ENCODE measurements at regions not wholly inside any gene's neighbourhood (a gene's known extent, or its start where the extent isn't known, plus 50 kb on each side); places are given as distances from the start of the nearest gene placed in this dataset.
A peak's percentile ranks its signal among the peaks of the same experiment; 100 is the strongest.
"Not testable (repeated sequence)": the region's sequence is repeated elsewhere in the genome, so short reads cannot be mapped to it uniquely, and the experiment has no call there.

DNA sequence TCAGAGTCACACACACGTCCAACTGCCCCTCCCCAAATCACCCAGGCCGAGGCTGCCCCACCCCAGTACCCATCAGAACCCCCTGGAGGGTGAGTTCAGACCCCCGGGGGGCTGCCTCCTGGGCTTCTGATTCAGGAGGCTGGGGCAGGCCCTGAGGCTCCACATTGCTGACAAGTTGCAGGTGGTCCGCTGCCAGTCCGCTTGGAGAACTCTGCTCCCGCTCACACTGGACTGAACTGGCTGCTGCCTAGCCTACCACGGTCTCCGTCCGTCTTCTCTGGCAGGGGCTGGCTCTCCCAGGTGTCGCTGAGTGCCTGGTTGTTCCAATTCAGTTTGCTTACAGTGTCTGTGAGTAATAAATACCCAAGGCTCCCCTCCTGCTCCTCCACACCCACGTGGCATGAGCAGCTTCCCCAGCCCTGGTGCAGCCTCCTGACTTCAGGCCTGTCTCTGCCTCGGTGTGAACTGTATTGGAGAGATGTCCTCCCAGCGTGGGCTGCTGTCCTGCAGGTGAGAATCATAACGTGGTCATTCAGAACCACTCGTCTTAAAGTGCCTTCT is 163.4 kb downstream of the LAT start:
- DNase-seq (ENCODE audit: extremely low read depth in 1 of 11, low read depth in 9 of 11, low spot score in 4 of 11): no peak

DNA sequence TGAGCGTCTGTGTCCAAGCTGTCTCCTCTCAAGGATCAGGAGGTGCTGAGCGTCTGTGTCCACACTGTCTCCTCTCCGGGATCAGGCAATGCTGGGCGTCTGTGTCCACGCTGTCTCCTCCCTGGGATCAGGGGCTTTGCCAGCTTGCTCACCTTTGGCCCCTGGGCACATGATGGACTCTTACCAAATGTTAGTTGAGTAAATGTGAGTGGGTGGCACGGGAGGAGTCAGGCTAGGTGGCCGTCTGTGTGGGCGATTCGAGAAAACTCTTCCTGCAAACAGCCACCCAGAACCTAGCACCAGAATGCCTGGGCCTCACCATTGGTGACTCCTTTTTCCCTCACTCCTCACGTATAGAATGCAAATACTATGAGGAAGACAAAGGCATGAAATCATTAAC is 162.9 kb downstream of the LAT start:
- not testable (repeated sequence) for DNase-seq (ENCODE audit: extremely low read depth in 1 of 11, low read depth in 9 of 11, low spot score in 4 of 11)

DNA sequence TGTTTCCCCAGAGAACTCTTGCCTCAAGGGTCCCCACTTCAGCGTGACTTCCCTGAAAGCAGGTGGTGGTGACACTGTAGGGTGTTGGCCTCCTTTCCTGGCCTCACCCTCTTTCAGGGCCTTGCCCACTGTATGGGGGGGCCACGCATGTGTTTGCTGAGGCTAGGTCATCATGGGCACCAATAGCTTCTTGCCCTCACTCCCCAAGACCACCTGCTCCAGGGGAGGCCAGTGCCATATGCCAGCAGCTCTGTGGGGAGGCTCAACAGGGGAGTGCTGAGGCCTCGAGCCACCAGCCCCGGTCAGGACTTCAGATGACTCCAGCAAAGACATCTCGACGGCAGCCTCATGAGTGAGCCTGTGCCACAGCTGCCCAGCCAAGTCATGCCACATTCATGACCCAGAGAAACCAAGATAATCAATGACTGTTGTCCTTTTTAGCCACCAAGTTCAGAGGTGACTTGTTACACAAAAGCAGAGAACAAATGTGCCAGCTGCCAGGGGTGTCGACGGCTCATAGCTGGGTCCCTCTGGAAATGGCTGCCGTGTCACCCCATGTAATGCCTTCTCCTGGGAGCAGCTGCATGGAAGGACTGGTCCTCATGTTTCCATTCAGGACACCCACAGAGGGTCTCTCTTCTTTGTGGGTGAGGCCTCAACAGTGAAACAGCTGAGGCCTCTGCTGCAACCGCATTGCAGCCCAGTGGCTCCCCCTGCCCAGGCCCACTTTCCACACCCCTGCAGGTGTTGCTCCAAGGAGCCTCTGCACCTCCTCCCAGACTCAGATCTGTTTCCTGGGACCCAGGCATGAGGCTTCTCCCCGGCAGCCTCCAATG is 162.2 kb downstream of the LAT start:
- not testable (repeated sequence) for DNase-seq (ENCODE audit: extremely low read depth in 1 of 11, low read depth in 9 of 11, low spot score in 4 of 11)

DNA sequence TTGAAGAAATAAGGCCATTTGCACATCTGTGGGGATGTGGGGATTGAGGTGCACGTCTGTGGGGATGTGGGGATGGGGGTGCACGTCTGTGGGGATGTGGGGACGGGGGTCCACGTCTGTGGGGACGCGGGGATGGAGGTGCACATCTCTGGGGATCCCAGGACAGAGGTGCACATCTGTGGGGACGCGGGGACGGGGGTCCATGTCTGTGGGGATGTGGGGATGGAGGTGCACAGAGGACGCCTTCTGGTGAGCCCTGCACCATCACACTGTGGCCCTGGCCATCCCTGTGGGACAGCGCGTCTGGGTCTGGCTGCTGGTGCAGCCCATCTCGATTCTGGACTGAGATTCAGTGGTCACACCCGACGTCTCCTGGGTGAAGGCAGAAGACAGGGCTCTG is 161.4 kb downstream of the LAT start:
- DNase-seq (ENCODE audit: extremely low read depth in 1 of 11, low read depth in 9 of 11, low spot score in 4 of 11): no peak

DNA sequence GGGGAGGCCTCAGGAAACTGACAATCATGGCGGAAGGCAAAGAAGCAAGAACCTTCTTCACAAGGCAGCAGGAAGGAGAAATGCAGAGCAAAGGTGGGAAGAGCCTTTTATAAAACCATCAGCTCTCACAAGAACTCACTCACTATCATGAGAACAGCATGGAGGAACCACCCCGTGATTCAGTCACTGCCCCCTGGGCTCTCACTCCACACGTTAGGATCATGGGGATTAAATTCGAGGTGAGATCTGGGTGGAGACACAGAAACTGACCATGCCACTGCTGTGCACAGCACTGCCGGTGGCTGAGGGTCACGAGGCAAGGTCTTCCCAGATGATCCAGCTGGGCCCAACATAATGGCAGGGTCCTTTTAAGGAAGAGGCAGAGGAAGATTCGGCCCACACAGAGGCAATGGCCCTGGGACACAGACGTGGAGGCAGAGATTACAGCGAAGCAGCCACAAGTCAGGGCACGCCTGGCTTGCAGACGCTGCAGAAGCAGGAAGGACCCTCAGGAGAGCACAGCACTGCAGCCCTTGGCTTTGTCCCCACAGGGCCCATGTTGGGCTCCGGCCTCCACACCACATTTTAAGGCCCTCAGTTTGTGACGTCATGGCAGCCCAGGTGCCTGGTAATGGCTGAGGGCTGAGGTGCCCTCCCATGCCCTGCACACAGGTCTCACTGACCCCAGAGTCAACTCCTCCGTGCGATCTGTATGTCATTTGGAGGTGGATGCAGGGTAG is 160.8 kb downstream of the LAT start:
- DNase-seq (ENCODE audit: extremely low read depth in 1 of 11, low read depth in 9 of 11, low spot score in 4 of 11): not testable (repeated sequence)

DNA sequence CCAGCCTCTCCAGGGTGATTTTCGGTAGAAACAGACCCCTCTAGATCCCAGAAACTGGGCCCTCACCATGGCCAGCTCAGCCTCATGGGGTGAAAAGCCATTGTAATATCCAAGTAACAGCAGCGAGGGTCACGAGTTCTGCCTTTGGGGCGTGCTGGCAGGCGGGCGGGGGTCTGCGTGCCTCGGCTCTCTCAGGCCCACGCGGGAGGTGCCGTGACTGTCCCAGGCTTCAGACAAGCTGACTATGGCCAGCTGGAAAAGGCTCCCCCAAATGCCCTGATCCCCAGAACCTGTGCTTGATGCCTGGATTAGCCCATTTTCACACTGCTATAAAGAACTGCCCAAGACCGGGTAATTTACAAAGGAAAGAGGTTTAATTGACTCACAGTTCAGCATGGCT is 160.2 kb downstream of the LAT start:
- not testable (repeated sequence) for DNase-seq (ENCODE audit: extremely low read depth in 1 of 11, low read depth in 9 of 11, low spot score in 4 of 11)

DNA sequence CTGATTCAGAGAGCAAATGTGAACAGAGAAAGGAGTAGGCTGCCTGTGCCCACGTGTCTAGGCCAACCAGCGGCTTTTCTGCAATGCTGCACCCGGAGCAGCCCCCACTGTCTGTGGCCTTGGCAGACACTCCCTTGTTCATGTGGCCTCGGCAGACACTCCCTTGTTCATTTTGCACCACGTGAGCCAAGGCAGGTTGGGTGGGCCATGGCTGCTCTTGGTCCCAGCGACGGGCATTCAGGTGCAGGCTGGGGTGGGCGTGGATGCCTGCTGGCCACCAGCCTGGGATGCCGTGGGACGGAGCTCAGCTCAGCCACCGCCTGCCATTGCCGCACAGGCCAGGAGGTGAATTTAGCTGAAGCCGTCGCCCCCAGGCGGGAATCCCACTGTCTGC is 159.8 kb downstream of the LAT start:
- DNase-seq (ENCODE audit: extremely low read depth in 1 of 11, low read depth in 9 of 11, low spot score in 4 of 11): not testable (repeated sequence)

DNA sequence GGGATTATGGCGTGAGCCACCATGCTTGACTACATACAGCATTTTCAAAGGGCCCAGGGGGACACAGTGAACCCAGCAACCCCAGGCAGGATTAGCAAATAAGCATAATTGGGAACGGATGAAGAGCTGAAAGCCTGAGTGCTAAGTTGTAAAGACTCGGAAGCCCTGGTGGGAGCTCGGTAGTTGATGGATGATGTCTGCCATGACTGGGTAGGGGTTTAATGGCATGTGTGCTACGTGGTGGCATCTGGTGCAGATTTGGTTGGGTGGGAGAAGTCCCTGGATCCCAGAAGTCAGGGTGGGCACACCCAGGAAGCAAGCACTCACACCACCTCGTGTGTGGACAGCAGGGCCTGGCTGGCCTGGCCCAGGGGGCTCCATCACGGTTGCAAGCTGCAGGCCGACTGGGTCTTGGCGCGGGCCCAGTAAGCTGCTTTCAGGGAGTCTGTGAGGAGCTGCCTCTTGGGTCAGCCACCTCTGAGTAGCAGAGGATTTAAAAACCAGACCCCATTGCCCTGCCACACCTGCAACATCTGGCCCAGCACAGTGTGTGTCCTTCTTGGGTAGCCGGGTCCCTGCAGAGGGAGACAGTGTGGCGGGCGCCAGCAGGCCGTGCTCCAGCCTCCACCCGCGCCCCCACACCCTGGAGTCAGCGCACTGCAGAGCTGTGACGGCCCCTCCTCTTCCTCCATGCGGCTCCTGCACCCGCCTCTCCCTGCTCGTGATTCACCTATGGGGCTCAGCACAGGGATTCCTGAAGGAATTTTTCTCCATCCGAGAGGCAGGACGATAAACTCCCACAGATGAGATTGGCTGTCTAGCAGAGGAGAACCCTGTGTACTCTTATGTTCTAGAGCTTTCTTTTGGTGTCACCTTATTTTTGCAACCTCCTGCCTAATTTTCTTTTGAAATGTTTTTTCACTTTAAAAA is 159.2 kb downstream of the LAT start:
- not testable (repeated sequence) for DNase-seq (ENCODE audit: extremely low read depth in 1 of 11, low read depth in 9 of 11, low spot score in 4 of 11)

DNA sequence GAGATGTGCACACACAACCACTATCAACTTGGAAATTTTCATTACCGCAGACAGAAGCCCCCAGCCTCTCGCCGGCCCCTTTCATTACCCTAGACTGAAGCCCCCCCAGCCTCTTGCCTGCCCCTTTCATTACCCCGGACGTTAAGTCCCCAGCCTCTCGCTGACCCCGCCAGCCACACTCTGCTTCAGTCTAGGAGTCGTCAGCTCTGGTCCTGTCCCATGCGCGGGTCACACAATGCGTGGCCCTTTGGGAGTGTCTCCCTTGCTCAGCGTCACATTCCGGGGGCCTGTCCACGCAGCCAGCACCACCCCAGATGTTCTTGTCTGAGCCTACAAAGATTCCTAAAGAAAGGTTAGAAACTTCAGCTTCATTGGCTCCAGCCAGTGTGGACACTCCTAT is 157.7 kb downstream of the LAT start:
- not testable (repeated sequence) for DNase-seq (ENCODE audit: extremely low read depth in 1 of 11, low read depth in 9 of 11, low spot score in 4 of 11)

DNA sequence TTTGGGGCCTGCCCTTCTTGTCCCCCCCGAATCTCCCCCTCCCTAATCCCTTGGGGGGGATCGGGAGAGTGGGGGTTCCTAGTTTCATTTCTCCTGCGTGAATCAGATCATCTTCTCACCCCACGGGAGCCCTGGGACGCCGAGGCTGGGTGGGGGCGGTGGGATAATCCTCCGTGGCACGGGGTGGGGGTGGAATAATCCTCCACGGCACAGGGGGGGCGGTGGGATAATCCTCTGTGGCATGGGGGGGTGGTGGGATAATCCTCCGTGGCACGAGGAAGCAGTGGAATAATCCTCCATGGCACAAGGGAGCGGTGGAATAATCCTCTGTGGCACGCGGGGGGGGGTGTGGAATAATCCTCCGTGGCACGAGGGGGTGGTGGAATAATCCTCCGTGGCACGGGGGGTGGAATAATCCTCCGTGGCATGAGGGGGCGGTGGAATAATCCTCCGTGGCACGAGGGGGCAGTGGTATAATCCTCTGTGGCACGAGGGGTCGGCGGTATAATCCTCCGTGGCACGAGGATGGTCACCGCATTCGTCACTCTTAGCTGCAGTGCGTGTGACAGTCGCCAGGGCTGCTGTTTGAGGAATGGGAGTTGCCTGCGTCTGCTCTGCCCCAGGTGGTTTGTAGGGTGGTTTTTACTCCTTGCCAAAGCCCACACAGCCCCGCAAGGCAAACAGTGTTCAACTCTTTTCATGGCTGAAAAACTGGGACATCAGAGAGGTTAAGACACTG is 156.9 kb downstream of the LAT start:
- DNase-seq (ENCODE audit: extremely low read depth in 1 of 11, low read depth in 9 of 11, low spot score in 4 of 11): no peak

DNA sequence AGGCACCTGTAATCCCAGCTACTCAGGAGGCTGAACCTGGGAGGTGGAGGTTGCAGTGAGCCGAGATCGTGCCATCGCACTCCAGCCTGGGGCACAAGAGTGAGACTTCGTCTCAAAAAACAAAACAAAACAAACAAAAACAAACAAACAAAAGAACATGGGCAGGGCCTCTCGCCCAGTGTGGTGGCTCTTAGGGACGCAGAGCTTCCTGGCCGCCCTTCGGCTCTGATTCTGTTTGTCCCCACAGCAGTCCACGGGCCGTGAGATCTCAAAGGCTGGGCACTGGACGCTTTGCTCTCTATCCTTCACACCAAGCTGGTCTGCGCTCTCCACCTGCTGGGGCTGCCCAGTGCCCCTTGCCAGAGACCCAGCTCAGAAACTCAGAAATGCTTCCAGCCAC is 156.3 kb downstream of the LAT start:
- not testable (repeated sequence) for DNase-seq (ENCODE audit: extremely low read depth in 1 of 11, low read depth in 9 of 11, low spot score in 4 of 11)

DNA sequence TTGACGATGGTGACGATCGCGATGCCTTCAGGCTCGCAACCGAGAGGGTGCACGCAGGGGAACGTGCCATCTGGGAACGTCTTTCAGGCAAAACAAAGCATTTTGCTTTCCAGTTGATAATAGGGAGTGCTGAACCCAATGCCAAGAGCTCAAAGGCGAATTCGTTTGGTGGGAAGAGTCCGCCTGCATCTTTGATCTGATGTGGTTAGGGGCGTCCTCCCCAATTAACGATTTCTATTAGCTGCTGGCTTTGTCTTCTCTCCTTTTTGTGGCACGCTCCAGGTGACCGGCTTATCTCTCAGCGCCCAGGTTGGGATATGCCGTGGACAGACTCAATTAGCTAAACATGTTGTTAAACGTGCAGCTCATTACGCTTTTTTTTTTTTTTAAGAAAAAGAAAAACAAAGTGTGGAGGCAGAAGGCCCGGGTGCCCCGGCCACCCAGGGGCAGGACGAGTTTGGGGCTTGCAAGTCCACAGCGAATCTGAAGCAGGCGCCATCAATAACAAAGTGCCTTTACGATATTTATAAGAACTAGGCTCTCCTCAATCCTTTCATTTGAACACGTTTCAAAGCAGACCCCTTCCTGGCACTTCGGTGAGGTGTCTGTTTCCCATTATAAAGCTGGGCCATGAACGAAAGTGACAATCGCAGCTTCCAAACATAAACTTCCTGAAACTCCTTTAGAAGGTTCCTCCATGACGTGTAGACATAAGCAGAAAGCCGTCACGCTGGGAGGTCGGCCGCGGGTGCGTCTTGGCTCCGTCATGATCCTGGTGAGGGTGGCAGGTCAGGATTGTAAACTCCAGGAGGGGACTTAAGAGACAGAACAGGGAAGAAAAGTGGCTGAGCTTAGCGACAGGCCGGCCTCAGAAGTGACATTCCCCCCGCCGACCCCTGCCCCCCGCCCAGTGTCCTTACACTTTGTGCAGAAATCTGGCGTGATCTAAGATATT is 155.3 kb downstream of the LAT start:
- not testable (repeated sequence) for DNase-seq (ENCODE audit: extremely low read depth in 1 of 11, low read depth in 9 of 11, low spot score in 4 of 11)

DNA sequence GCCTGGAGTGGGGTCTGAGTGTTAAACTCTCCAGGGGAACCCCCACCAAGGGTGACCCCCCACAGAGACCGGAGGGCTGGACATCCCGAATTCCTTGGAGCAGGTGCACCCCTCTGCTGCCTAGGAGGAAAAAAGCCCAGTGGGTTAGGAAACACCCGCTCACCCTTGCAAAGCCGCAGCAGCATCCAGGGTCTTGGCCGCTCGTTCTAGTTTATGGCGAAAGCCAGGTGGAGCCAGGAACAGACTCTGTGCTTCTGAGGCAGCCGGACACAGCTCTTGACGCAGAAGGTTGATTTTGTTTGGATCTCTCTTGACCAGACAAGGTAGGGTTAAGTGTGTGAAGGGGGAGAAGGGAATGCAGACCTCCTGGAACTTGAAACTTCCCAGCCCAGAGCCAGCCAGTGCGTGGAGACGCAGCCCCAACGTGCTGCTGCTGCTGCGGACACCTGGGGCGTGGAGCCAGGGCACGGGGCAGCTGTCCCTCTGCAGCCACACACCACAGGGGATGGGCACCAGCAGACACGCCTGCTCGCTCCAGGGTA is 154.5 kb downstream of the LAT start:
- DNase-seq (ENCODE audit: extremely low read depth in 1 of 11, low read depth in 9 of 11, low spot score in 4 of 11): peak in 1 of 11 donors; percentile 28

DNA sequence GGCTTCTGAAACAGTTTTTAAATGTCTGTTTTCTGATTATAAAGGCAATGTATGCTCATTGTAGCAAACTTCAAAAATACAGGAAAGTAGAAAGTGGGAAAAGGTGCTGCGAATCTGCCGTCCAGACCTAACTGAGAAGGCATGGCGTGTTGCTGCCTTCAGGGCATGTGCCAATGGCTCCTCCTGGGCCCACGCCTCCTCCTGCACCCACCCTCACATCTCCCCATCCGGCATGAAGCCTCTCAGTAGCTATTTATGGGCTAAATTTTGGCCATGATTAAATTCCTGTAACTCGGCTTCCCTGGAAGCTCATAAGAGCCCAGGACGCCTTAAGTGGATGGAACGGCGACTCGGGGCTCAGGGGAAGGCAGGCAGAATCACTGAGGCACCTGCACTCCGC is 153.8 kb downstream of the LAT start:
- DNase-seq (ENCODE audit: extremely low read depth in 1 of 11, low read depth in 9 of 11, low spot score in 4 of 11): not testable (repeated sequence)

DNA sequence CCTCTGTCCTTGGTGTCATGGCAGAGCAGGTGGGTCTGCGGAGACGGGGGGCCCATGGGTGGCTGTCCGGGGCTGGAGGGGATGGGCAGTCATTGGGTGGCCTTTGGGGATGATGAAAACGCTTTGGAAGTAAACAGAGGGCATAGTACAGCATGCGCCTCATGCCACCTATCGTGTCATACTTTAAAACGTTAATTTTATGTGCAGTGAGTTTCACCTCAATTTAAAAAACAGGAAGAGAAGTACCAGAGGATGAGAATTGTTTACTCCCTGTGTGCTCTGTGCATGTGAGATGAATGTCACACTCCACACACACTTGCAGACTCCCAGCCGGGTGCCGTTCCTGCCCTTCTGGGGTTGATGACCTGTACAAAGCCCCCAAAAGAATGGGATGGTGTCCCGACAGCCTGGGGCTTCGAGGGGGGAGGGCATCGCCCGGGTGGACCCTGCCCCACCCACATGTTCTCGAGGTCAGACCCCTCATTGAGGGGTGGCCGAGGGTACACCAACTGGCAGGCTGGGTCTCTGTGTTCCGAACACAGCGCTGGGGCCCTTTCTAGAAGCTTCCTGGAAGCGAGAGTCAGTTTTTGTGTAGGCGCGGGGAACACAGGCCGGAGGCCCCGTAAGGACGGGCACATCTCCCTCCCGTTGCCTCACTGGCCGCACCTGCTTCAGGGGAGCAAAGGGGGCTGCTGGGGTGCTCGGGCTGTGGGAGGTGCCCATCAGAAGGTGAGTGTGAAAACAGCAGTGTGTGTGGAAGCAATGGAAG is 153.2 kb downstream of the LAT start:
- not testable (repeated sequence) for DNase-seq (ENCODE audit: extremely low read depth in 1 of 11, low read depth in 9 of 11, low spot score in 4 of 11)

DNA sequence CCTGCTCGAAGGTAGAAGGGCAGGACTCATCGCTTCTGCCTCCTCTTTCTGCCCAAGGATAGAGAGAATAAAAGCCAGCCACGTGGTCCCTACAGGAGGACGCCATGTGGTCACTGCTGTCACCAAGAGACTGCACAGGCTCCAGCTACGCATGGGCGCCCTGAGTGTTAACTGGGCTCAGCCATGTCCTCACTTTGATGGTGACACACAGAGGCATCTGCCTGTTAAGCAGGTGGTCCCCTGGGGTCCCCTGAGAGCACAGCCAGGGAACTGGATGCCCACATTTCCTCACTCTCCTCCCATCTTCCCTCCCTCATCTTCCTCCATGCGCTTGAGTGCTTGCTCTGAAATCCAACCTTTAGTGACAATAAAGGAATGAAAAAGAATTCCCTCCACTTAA is 152.6 kb downstream of the LAT start:
- DNase-seq (ENCODE audit: extremely low read depth in 1 of 11, low read depth in 9 of 11, low spot score in 4 of 11): not testable (repeated sequence)
